ENCODE measurements at regions not wholly inside any gene's neighbourhood (a gene's known extent, or its start where the extent isn't known, plus 50 kb on each side); places are given as distances from the start of the nearest gene placed in this dataset.

DNA sequence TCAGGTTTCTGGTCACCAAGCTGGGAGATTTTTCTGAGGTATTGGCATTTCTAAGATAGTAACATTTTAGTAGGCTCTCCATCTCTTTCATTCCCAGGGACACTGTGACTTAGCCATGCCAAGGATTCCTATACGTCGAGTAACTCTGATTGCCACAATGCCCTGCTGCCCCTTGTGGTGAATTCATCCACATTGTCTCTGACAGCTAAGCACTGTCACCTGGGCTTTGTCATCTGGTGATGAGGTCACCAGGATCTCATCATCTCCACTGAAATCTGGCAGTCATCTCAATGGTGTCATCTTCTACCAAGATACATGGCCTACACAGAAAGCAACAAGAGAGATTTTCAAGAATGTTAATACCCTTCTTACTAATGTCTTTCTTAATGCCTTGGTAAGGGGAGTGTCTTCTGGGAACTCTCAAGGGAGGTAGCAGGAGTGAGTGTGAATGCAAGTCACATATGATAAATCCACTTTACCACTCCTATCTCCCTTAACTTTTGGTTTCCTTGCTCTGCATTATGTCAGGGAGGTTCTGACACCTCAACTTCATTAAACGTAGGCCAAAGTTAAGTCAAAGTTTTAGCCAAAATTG, 246.7 kb downstream of the CD109 start:
- TF ChIP-seq EP300 (IDR thresholded peaks at IDR 0.05; ENCODE audit: borderline replicate concordance) (no peak), TCF12 (IDR thresholded peaks at IDR 0.05; ENCODE audit: low read depth) (no peak), FOXM1 (IDR thresholded peaks at IDR 0.05; ENCODE audit: borderline replicate concordance, low read depth) (no peak), ZBTB7A (IDR thresholded peaks at IDR 0.05; ENCODE audit: low read depth) (no peak), RAD21 (IDR thresholded peaks at IDR 0.05; ENCODE audit: low read depth) (no peak), NFIC (IDR thresholded peaks at IDR 0.05) (no peak), MAX (IDR thresholded peaks at IDR 0.05) (no peak), CEBPB (IDR thresholded peaks at IDR 0.05) (no peak), CREB1 (IDR thresholded peaks at IDR 0.05; ENCODE audit: low read depth) (no peak), TAF1 (IDR thresholded peaks at IDR 0.05; ENCODE audit: low read depth) (no peak), YY1 (IDR thresholded peaks at IDR 0.05; ENCODE audit: low read depth) (no peak), EGR1 (IDR thresholded peaks at IDR 0.05) (no peak), TEAD4 (IDR thresholded peaks at IDR 0.05) (no peak)
- TF ChIP-seq, protein P1, sequence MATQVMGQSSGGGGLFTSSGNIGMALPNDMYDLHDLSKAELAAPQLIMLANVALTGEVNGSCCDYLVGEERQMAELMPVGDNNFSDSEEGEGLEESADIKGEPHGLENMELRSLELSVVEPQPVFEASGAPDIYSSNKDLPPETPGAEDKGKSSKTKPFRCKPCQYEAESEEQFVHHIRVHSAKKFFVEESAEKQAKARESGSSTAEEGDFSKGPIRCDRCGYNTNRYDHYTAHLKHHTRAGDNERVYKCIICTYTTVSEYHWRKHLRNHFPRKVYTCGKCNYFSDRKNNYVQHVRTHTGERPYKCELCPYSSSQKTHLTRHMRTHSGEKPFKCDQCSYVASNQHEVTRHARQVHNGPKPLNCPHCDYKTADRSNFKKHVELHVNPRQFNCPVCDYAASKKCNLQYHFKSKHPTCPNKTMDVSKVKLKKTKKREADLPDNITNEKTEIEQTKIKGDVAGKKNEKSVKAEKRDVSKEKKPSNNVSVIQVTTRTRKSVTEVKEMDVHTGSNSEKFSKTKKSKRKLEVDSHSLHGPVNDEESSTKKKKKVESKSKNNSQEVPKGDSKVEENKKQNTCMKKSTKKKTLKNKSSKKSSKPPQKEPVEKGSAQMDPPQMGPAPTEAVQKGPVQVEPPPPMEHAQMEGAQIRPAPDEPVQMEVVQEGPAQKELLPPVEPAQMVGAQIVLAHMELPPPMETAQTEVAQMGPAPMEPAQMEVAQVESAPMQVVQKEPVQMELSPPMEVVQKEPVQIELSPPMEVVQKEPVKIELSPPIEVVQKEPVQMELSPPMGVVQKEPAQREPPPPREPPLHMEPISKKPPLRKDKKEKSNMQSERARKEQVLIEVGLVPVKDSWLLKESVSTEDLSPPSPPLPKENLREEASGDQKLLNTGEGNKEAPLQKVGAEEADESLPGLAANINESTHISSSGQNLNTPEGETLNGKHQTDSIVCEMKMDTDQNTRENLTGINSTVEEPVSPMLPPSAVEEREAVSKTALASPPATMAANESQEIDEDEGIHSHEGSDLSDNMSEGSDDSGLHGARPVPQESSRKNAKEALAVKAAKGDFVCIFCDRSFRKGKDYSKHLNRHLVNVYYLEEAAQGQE (IDR thresholded peaks at IDR 0.05; ENCODE audit: low read depth): no peak
- TF ChIP-seq, protein P2, sequence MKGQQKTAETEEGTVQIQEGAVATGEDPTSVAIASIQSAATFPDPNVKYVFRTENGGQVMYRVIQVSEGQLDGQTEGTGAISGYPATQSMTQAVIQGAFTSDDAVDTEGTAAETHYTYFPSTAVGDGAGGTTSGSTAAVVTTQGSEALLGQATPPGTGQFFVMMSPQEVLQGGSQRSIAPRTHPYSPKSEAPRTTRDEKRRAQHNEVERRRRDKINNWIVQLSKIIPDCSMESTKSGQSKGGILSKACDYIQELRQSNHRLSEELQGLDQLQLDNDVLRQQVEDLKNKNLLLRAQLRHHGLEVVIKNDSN (IDR thresholded peaks at IDR 0.05): no peak

- TF ChIP-seq RAD21 (IDR thresholded peaks at IDR 0.05; ENCODE audit: low read depth) (no peak), YY1 (IDR thresholded peaks at IDR 0.05; ENCODE audit: low read depth) (no peak), EGR1 (IDR thresholded peaks at IDR 0.05) (no peak), EP300 (IDR thresholded peaks at IDR 0.05; ENCODE audit: borderline replicate concordance) (no peak), CEBPB (IDR thresholded peaks at IDR 0.05) (no peak), NFIC (IDR thresholded peaks at IDR 0.05) (no peak), CREB1 (IDR thresholded peaks at IDR 0.05; ENCODE audit: low read depth) (no peak), TCF12 (IDR thresholded peaks at IDR 0.05; ENCODE audit: low read depth) (no peak), TAF1 (IDR thresholded peaks at IDR 0.05; ENCODE audit: low read depth) (no peak), FOXM1 (IDR thresholded peaks at IDR 0.05; ENCODE audit: borderline replicate concordance, low read depth) (no peak), ZBTB7A (IDR thresholded peaks at IDR 0.05; ENCODE audit: low read depth) (no peak), TEAD4 (IDR thresholded peaks at IDR 0.05) (no peak), MAX (IDR thresholded peaks at IDR 0.05) (no peak)
- TF ChIP-seq, protein P2 (IDR thresholded peaks at IDR 0.05): no peak
- TF ChIP-seq, protein P1 (IDR thresholded peaks at IDR 0.05; ENCODE audit: low read depth): no peak
Observed at GRCh38 chr6:73941892-73942291, 245.9 kb downstream of the CD109 start.

- TF ChIP-seq TEAD4 (IDR thresholded peaks at IDR 0.05): no peak
- TF ChIP-seq EP300 (IDR thresholded peaks at IDR 0.05; ENCODE audit: borderline replicate concordance): no peak
Observed at GRCh38 chr6:73937805-73938204, 241.8 kb downstream of the CD109 start.

DNA sequence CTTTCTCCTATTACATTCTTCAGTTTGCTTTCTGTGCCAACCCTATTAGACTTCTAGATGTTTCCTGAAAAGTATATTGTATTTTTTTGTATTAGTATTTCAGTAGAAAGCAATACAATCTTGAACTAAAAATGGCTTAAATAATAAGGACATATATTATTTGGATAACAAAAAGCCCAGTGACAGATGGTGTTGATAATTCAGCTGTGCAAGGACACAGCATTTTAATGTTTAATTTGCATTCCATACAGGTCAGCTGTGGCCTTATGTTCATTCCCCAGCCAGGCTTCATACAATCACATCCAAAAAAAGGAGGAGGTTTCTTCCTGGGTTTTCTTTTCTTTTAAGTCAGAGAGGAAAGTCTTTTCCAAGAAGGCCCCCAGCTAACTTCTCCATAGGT, 236.9 kb downstream of the CD109 start:
- TF ChIP-seq NFIC (IDR thresholded peaks at IDR 0.05) (no peak), RAD21 (IDR thresholded peaks at IDR 0.05; ENCODE audit: low read depth) (no peak), CREB1 (IDR thresholded peaks at IDR 0.05; ENCODE audit: low read depth) (no peak), MAX (IDR thresholded peaks at IDR 0.05) (no peak), TEAD4 (IDR thresholded peaks at IDR 0.05) (no peak), TCF12 (IDR thresholded peaks at IDR 0.05; ENCODE audit: low read depth) (no peak), YY1 (IDR thresholded peaks at IDR 0.05; ENCODE audit: low read depth) (no peak), ZBTB7A (IDR thresholded peaks at IDR 0.05; ENCODE audit: low read depth) (no peak), FOXM1 (IDR thresholded peaks at IDR 0.05; ENCODE audit: borderline replicate concordance, low read depth) (no peak), EP300 (IDR thresholded peaks at IDR 0.05; ENCODE audit: borderline replicate concordance) (no peak)
- TF ChIP-seq, protein P1 (IDR thresholded peaks at IDR 0.05; ENCODE audit: low read depth): no peak
- TF ChIP-seq, protein P2 (IDR thresholded peaks at IDR 0.05): no peak

All from Ishikawa (cell line).